ENCODE measurements at regions not wholly inside any gene's neighbourhood (a gene's known extent, or its start where the extent isn't known, plus 50 kb on each side); places are given as distances from the start of the nearest gene placed in this dataset.

GRCh38 chr14:82390586-82390985, 856.9 kb upstream of the SEL1L start:
- DNase-seq: no peak

GRCh38 chr14:82394916-82395315, 861.3 kb upstream of the SEL1L start:
- no peak for DNase-seq

GRCh38 chr14:82398256-82398655, 864.6 kb upstream of the SEL1L start:
- no peak for DNase-seq

GRCh38 chr14:82403987-82404386, 870.3 kb upstream of the SEL1L start:
- peak; percentile 63 for DNase-seq

GRCh38 chr14:82410064-82410463, 876.4 kb upstream of the SEL1L start:
- no peak for DNase-seq

- DNase-seq: no peak
These were observed 877.6 kb upstream of the SEL1L start for GRCh38 chr14:82411298-82411697.

- DNase-seq: no peak
These were observed 878.9 kb upstream of the SEL1L start for GRCh38 chr14:82412545-82412944.

GRCh38 chr14:82414853-82415539, 881.3 kb upstream of the SEL1L start:
- DNase-seq: no peak

GRCh38 chr14:82419933-82420332, 886.3 kb upstream of the SEL1L start:
- DNase-seq: no peak

GRCh38 chr14:82420871-82421270, 887.2 kb upstream of the SEL1L start:
- no peak for DNase-seq

GRCh38 chr14:82421286-82421685, 887.6 kb upstream of the SEL1L start:
- DNase-seq: no peak

GRCh38 chr14:82422230-82422629, 888.6 kb upstream of the SEL1L start:
- DNase-seq: peak; percentile 45

- DNase-seq: no peak
These were observed 891.6 kb upstream of the SEL1L start for GRCh38 chr14:82425261-82425660.

- DNase-seq: no peak
These were observed 897.4 kb upstream of the SEL1L start for GRCh38 chr14:82431031-82431430.

- DNase-seq: no peak
These were observed 898.9 kb upstream of the SEL1L start for GRCh38 chr14:82432301-82433105.

- DNase-seq: no peak
These were observed 904.8 kb upstream of the SEL1L start for GRCh38 chr14:82438436-82438835.

GRCh38 chr14:82441270-82441669, 907.6 kb upstream of the SEL1L start:
- DNase-seq: no peak

GRCh38 chr14:82445810-82446570, 912.3 kb upstream of the SEL1L start:
- no peak for DNase-seq

- DNase-seq: no peak
These were observed 913.9 kb upstream of the SEL1L start for GRCh38 chr14:82447586-82447985.

GRCh38 chr14:82449926-82450468, 916.3 kb upstream of the SEL1L start:
- no peak for DNase-seq

- no peak for DNase-seq
These were observed 918.0 kb upstream of the SEL1L start for GRCh38 chr14:82451675-82452074.

GRCh38 chr14:82482345-82482744, 948.7 kb upstream of the SEL1L start:
- no peak for DNase-seq

- DNase-seq: no peak
These were observed 954.8 kb upstream of the SEL1L start for GRCh38 chr14:82488473-82488872.

Data from NCI-H1436 (cell line).